ENCODE measurements at regions not wholly inside any gene's neighbourhood (a gene's known extent, or its start where the extent isn't known, plus 50 kb on each side); places are given as distances from the start of the nearest gene placed in this dataset.

DNA sequence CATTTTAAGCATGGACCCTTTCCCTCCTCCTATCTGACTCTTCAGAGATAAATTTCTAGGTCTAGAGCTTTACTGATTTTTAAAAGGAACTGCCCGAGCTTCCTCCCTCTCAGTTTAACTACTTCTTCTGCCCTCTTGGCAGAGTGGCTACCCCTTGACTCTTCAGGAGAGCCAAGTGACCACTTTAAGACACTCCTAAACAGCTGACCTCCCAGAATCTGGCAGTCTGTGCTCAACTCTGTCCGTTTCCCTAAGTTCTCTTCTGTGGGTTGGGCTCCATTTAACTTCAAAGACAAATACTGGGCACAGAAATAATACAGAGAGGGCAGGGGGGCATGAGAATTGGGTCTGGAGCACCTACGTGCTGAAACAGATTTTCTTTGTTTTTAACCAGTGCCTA is 196.3 kb upstream of the FOXD3 start:
- DNase-seq, result no peak

DNA sequence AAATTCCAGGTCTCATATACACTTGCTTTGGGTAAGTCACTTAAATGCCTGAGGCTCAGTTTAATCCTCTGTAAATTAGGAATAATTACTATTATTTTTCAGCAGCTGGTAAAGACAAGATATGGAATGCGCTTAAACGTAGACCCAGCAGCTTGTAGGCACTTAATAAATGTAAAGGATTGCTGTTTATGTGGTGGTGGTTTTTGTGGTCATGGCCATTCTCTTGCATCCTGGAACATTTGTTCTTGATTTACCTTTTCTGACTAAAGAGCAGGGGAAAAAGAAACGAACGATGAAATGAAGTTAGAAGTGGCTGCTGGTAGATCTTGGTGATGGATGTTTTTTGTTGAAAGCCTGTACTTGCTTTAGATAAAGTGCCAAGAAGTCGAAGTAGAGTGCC is 195.0 kb upstream of the FOXD3 start:
- DNase-seq, result no peak

GRCh38 chr1:63128556-63128955 is 193.8 kb upstream of the FOXD3 start:
- no peak for DNase-seq

- no peak for DNase-seq
Observed at GRCh38 chr1:63129184-63129583, 193.2 kb upstream of the FOXD3 start.

- no peak for DNase-seq
Observed at GRCh38 chr1:63129855-63130254, 192.5 kb upstream of the FOXD3 start.

GRCh38 chr1:63134501-63135173 is 187.7 kb upstream of the FOXD3 start:
- DNase-seq, result no peak

- DNase-seq, result no peak
Observed at GRCh38 chr1:63135174-63135512, 187.2 kb upstream of the FOXD3 start.

DNA sequence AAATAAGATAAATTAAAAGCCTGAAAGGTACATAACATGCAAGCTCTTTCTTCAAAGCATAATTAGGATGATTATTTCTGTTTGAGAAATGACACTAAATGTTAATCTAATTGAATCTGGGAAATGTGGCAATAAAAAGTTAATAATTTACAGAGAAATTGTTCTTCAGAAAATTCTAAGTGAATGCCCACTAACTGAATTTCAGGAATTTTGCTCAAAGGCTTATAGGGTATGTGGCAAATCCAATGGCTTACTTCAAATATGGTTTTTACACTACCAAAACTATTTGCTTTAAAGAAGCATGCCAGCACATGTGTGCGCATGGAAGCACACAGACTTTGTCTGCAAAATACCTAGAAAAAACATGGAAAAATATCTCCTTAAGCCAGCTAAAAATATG is 186.6 kb upstream of the FOXD3 start:
- no peak for DNase-seq

DNA sequence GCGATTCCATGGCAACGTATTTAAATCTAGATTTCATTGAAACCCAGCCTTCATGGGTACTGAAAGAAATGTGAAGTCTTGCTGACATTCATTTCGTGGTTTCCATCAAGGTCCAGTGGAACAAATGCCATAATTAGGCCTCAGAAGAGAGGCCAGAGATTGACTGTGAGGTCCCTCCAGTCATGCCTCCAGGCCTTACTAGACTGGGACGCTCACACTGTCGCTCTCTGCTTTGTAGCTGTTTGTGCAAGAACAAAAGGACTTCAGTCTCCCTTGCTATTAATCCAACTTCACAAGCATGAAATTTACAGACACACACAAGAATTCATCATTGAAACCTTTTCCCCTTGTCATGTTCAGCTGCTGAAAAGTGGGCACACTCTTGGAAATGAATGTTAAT is 180.4 kb upstream of the FOXD3 start:
- DNase-seq, result no peak

- DNase-seq, result no peak
Observed at GRCh38 chr1:63143482-63143881, 178.9 kb upstream of the FOXD3 start.

GRCh38 chr1:63147783-63148182 is 174.6 kb upstream of the FOXD3 start:
- DNase-seq, result no peak

DNA sequence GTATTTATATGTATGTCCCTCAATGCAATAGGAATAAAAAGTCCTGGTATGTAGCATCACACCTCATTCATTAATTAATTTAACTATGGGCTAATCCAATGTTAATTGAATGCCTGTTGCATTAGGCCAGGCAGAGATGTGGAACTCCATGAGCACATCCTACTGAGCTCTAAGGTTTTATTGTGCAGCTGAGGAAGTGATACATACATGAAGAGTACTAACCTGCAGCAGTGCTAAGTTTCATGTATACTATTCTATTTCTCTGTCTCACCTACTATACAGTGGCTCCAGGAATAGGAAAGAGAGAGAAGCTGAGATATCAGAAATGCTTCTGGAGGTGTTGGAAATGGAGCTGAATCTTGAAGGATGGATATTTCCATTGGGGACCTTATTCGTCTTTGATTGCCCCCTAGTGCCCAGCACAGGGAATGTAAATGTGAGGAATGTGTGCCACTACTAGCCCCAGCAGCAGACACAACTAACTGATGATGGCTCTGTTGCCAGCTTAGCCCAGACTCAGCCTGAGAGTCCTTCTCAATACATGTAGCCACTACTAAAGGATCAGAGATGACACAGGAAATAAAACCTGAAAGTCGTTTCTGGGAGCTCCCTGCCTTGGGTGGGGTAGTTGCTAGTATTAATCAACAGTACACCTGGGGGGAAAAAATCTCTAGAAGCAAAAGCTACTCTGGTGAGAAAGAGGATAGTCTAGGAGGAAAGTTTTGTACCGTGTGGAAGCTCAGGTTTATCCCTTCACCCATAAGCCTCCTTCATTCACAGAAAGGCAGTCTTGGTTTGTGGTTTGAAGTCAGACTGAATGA is 173.3 kb upstream of the FOXD3 start:
- DNase-seq, result peak in 1 of 2 donors; percentile 8

DNA sequence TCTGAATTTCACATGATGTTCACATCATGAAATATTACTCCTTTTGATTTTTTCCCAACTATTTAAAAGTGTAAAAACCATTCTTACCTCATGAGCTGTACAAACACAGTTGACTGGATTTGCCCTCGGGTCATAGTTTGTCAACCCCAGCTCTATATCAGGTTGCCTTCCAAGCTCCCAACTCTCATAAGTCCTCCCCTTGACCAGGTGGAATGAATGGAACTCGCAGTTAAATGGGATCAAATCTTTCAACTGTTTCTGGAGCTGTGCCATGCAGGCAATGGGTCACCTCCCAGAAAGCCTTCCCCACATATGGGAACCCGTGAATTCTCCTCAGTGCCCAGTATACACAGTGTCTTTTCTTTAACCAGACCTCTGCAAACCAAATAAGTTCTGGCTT is 169.8 kb upstream of the FOXD3 start:
- DNase-seq, result no peak

DNA sequence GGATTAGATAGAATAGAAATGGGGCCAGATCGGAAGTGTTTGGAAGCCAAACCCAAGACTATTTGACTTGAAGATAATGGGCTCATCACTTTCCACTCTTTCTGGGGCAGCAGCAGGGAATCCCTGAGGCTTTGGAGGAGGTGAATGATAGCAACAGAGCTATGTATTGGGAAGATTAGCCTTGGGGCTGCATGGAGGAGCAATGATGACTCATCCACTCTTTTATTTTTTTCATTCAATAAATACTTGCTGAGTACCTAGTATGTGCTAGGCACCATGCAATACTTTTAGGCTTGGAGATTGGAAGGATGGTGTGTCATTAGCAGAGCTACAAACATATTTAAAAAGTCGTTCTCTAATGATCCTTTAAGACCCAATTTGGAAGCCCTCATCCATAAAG is 166.9 kb upstream of the FOXD3 start:
- no peak for DNase-seq

DNA sequence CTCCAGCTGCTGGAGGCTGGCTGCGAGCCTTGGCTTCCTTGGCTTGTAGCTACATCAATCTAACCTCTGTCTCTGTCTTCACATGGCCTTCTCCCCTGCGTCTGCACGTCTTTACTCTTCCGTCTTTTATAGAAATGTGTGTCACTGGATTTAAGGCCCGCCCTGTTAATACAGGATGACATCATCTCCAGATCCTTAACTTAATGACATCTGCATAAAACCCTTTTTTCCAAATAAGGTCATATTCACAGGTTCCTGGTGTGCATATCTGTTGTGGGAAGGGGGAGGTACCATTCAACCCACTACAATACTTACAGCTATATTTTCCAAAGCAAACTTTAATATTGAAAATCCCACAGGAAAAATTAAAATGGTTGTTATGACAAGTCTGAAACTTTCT is 165.3 kb upstream of the FOXD3 start:
- no peak for DNase-seq

DNA sequence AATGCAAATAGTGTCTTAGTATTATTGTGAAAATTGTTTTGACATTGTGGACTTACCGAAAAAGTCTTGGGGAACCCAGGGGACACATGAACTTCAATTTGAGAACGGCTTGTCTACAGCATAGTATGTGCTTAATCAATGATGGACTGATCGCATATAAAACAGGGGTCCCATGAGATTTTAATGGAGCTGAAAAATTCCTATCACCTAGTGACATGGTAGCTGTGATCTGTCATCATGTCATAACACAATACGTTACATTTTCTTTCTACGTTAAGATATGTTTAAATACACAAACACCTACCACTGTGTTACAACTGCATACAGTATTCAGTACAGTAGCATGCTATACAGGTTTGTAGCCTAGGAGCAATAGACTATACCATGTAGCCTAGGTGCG is 153.3 kb upstream of the FOXD3 start:
- DNase-seq, result no peak

- no peak for DNase-seq
Observed at GRCh38 chr1:63173161-63173560, 149.2 kb upstream of the FOXD3 start.

DNA sequence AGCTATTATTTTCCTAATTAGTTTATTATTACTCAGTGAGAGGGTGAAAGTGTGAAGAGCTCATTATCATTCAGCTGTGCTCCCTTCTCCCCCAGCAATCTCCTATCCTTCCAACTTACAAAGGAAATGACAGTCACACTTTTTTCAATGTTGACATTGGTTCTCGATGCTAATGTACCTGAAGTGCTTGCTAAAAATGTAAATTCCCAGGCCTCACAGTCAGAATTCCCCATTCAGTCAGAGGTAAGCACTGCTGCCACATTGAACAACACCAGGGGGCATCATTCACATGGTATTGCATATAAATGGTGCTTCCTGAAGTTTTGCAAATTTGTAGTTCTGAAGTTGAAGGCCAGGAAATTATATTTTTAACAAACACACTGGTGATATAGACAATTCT is 132.7 kb upstream of the FOXD3 start:
- no peak for DNase-seq

DNA sequence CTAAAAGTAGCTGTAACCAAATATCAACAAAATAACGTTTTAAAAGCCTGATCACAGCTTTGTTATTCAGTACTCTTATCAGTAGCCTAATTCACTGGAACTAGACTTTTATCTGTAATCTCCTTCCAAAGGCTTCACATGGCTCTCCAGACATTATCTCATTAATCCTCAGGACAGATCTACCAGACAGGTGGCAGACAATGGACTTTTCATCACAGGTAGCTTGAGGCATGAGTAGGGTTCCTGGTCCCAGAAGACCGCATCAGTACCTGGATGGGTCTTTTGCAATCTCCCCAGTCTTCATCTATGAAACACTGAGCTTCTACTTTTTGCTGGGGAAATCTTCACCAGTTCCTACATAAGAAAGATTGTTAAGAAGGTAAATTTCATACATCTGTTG is 132.2 kb upstream of the FOXD3 start:
- no peak for DNase-seq

DNA sequence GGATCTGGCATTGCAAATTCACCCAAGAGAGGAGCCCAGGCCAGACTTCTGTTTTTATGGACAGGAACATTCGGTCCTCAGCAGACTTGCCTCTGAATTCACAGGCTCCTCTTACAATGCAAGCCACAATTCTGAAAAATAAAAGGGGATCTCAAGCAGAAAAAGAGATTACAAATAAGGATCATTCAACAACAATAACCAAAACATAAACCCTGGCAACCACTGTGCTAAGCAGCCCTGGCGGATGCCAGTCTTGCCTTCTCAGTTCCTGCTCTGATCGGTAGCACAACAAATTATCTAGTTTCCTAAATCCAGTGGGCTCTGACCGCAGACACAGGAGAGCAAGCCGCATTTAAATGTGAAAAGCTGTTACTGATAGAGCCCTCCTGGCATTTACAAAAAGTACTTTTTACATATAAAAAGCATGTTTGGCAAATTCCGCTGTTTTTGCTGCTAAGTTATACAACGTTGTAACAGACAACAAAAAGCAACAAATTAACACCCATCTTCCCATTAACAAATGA is 123.4 kb upstream of the FOXD3 start:
- no peak for DNase-seq

GRCh38 chr1:63199706-63200335 is 122.5 kb upstream of the FOXD3 start:
- no peak for DNase-seq

DNA sequence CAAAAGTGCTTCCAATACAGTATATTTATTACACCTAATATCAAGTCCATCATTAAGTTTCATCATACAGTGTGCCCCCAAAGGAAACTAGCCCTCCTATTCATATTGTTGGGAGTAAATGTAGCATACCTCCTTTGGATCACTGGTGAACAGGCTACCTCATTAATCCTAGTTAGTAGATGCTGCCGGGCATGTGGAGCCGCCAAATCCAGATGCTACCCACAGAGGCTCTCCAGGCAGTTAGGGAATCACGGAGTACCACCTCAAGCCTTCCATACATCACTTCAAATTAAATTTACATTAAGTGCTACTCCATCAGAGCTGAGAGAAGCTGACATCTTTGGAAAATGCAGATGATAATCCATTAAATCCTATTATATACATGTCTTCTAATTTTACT is 121.7 kb upstream of the FOXD3 start:
- DNase-seq, result no peak

- DNase-seq, result no peak
Observed at GRCh38 chr1:63203641-63204040, 118.7 kb upstream of the FOXD3 start.

DNA sequence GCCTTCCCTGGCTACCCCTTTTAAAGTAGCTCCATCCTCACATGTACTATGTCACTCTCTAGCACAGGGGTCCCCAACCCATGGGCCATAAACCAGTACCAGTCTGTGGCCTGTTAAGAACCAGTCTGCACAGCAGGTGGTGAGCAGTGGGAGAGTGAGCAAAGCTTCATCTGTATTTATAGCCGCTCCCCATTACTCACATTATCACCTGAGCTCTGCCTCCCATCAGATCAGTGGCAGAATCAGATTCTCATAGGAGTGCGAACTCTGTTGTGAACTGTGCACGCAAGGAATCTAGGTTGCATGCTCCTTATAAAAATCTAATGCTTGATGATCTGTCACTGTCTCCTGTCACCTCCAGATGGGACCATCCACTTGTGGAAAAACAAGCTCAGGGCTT is 116.6 kb upstream of the FOXD3 start:
- no peak for DNase-seq

Measured in stimulated activated CD4-positive, alpha-beta T cell treated with anti-CD3 and anti-CD28 coated beads, Interleukin-2, amount 100 ng/mL, for 24 hours (primary cell).